OCI-LY1 (cell line): ENCODE measurements at regions not wholly inside any gene's neighbourhood (a gene's known extent, or its start where the extent isn't known, plus 50 kb on each side); places are given as distances from the start of the nearest gene placed in this dataset.

Source experiments
- H2AFZ ChIP-seq: fragments of 200-600 bp; sonication (generic), shearing (Covaris generic); 2 replicates; pipeline ENCODE4 v1.6.0; 2014; ENCODE audit warnings: antibody characterized with exemption, mild to moderate bottlenecking, low read length
- H3F3A ChIP-seq: fragments of 200-600 bp; sonication (generic), shearing (Covaris generic); 2 replicates; pipeline ENCODE4 v1.6.0; 2014; ENCODE audit warnings: mild to moderate bottlenecking, antibody characterized with exemption, low read length, moderate library complexity; ENCODE audit not compliant: insufficient read depth
- H3K27ac ChIP-seq: fragments of 200-600 bp; sonication (generic); 2 replicates; pipeline ENCODE4 v1.5.1; 2014; ENCODE audit warnings: low read length, mixed run types, mild to moderate bottlenecking, low read depth; ENCODE audit not compliant: poor library complexity, severe bottlenecking
- H3K27me3 ChIP-seq: fragments of 200-600 bp; sonication (generic); 2 replicates; pipeline ENCODE4 v1.6.0; 2014; ENCODE audit warnings: antibody characterized with exemption, mild to moderate bottlenecking, low read length, moderate library complexity; ENCODE audit not compliant: insufficient read depth
- H3K36me3 ChIP-seq: fragments of 200-600 bp; sonication (generic); 2 replicates; pipeline ENCODE4 v1.6.1; 2014; ENCODE audit warnings: mild to moderate bottlenecking, antibody characterized with exemption, low read length, moderate library complexity, mixed read lengths; ENCODE audit not compliant: insufficient read depth
- H3K4me1 ChIP-seq: fragments of 200-600 bp; sonication (generic); 2 replicates; pipeline ENCODE4 v1.5.1; 2014; ENCODE audit warnings: mild to moderate bottlenecking, low read length, moderate library complexity; ENCODE audit not compliant: insufficient read depth, severe bottlenecking
- H3K4me2 ChIP-seq: fragments of 200-600 bp; sonication (generic), shearing (Covaris generic); 2 replicates; pipeline ENCODE4 v1.6.1; 2014; ENCODE audit warnings: low read length
- H3K4me3 ChIP-seq: fragments of 200-600 bp; sonication (generic); 2 replicates; pipeline ENCODE4 v1.5.1; 2014; ENCODE audit warnings: low read length, low read depth, mild to moderate bottlenecking, mixed read lengths; ENCODE audit not compliant: poor library complexity, severe bottlenecking
- H3K79me2 ChIP-seq: fragments of 200-600 bp; shearing (Covaris generic); 2 replicates; pipeline ENCODE4 v1.6.1; 2016; ENCODE audit warnings: mixed run types, low read length, mixed read lengths; ENCODE audit not compliant: insufficient read depth
- H3K9ac ChIP-seq: fragments of 200-600 bp; sonication (generic), shearing (Covaris generic); 2 replicates; pipeline ENCODE4 v1.6.1; 2014; ENCODE audit warnings: mild to moderate bottlenecking, low read length, mixed read lengths
- H3K9me2 ChIP-seq: fragments of 200-600 bp; sonication (generic), shearing (Covaris generic); 2 replicates; pipeline ENCODE4 v1.6.1; 2014; ENCODE audit warnings: low read depth, mild to moderate bottlenecking, low read length, mixed read lengths
- H3K9me3 ChIP-seq: fragments of 200-600 bp; shearing (Covaris generic); 2 replicates; pipeline ENCODE4 v1.6.1; 2014; ENCODE audit warnings: low read length, mixed read lengths
- H4K20me1 ChIP-seq: fragments of 200-600 bp; sonication (generic), shearing (Covaris generic); 2 replicates; pipeline ENCODE4 v1.6.0; 2016; ENCODE audit warnings: mild to moderate bottlenecking, low read length; ENCODE audit not compliant: insufficient read depth
- EZH2 ChIP-seq: fragments of 200-600 bp; sonication (generic), shearing (Covaris generic); IDR thresholded peaks from 2 replicates; pipeline ENCODE4 v1.8.0; 2017; ENCODE audit warnings: borderline replicate concordance, mixed run types, mild to moderate bottlenecking, antibody characterized with exemption, low read length, moderate library complexity, mixed read lengths
- TF ChIP-seq, protein P1 (sequence below): fragments of 200-600 bp; sonication (generic), shearing (Covaris generic); IDR thresholded peaks from 2 replicates; pipeline ENCODE4 v1.5.1; 2017; ENCODE audit warnings: mild to moderate bottlenecking, antibody characterized with exemption, low read length, moderate library complexity, mixed read lengths

DNA sequence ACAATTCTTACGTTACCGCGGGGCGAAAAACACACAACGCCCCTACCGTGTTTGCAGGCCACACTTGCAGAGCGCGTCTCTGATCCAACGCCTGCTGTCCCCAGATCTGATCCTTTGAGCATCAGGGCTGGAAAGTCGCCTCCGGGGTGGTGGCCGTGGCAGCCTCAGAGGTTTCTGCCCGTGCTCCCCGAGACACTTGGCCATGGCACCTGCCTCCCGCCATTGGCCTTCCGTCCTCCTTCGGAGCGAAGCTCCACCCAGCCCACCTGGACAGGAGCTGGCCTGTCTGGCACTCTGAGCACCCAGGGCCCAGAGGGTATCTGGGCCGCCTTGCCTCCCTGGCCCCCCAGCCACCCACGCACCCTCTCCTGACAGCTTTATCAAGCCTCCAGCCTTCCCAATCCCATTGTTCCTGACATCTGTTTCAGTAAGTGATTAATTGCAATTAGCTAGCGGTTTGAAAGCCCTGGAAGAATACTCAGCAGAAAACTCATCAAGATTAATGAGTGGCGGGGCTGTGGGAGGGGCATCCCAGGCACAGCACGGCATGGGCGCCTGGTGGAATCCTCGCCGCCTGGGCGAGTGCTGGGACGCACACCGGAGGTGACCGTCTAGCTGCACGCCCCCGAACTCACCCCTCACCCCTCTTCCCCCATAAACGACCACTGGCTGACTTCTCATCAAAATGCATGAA is 181.5 kb upstream of the GSE1 start:
- Histone ChIP-seq H3K27ac (no peak overlapping the region), H3K4me3 (no peak overlapping the region), H3K9ac (no peak overlapping the region), H3K36me3 (no peaks in the 10 kb centered on the region), H2AFZ (no peak overlapping the region), H3K9me2 (no peaks in the 10 kb centered on the region), H3K4me2 (no peak overlapping the region), H3K79me2 (no peaks in the 10 kb centered on the region), H3K9me3 (no peaks in the 10 kb centered on the region), H3K27me3 (0 out of 2 replicates have a peak, but pooled peaks cover 2% of the 10 kb centered on the region), H3K4me1 (no peaks in the 10 kb centered on the region), H3F3A (no peaks in the 10 kb centered on the region), H4K20me1 (no peaks in the 10 kb centered on the region)
- TF ChIP-seq, protein P1, sequence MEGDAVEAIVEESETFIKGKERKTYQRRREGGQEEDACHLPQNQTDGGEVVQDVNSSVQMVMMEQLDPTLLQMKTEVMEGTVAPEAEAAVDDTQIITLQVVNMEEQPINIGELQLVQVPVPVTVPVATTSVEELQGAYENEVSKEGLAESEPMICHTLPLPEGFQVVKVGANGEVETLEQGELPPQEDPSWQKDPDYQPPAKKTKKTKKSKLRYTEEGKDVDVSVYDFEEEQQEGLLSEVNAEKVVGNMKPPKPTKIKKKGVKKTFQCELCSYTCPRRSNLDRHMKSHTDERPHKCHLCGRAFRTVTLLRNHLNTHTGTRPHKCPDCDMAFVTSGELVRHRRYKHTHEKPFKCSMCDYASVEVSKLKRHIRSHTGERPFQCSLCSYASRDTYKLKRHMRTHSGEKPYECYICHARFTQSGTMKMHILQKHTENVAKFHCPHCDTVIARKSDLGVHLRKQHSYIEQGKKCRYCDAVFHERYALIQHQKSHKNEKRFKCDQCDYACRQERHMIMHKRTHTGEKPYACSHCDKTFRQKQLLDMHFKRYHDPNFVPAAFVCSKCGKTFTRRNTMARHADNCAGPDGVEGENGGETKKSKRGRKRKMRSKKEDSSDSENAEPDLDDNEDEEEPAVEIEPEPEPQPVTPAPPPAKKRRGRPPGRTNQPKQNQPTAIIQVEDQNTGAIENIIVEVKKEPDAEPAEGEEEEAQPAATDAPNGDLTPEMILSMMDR: no peak
- TF ChIP-seq EZH2: no peak

DNA sequence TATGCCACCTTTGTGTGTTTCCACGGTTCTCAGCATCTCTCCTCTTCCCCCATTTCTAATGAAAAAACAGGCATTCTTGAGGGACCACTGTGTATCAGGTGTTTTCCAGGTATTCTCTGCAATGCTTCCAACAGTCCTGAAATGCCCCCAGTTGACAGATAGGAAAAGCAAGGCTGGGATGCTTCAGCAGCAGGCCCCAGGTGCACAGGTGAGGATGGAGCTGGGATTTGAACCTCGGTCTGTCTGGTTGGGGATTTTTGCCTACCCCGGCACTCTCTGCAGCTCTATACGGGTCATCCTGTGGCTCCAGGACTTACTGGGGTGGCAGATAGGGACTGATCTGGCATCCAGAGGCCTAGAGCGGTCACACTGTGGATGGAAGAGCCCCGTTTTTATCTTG is 180.5 kb upstream of the GSE1 start:
- no peaks in the 10 kb centered on the region for H3K9me2 ChIP-seq
- no peaks in the 10 kb centered on the region for H3K4me1 ChIP-seq
- no peak overlapping the region for H3K27ac ChIP-seq
- H3K4me2 ChIP-seq: no peak overlapping the region
- H3F3A ChIP-seq: no peaks in the 10 kb centered on the region
- no peaks in the 10 kb centered on the region for H3K79me2 ChIP-seq
- no peak overlapping the region for H2AFZ ChIP-seq
- no peaks in the 10 kb centered on the region for H4K20me1 ChIP-seq
- 0 out of 2 replicates have a peak, but pooled peaks cover 2% of the 10 kb centered on the region for H3K27me3 ChIP-seq
- no peaks in the 10 kb centered on the region for H3K36me3 ChIP-seq
- no peak overlapping the region for H3K4me3 ChIP-seq
- H3K9ac ChIP-seq: no peak overlapping the region
- TF ChIP-seq, protein P1: no peak
- no peaks in the 10 kb centered on the region for H3K9me3 ChIP-seq

DNA sequence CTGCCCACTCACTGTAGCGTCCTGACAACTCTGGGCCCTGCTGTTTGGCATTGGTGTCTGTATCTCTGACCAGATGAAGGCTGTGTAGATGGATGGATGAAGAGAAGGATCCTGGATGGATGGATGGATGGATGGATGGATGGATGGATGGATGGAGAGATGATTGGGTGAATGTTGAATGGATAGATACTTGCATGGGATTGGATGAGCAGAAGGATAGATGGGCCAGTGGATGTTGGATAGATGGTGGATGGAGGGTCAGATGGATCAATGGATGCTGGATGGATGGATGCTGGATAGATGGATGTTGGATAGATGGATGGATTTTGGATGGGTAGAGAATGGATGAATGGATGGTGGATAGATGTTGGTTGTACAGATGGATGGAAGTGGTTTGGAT is 179.6 kb upstream of the GSE1 start:
- Histone ChIP-seq H3K9ac (no peak overlapping the region), H3F3A (no peaks in the 10 kb centered on the region), H3K9me3 (no peaks in the 10 kb centered on the region), H2AFZ (no peak overlapping the region), H3K27me3 (0 out of 2 replicates have a peak, but pooled peaks cover 2% of the 10 kb centered on the region), H3K4me2 (no peak overlapping the region), H3K27ac (no peak overlapping the region), H3K4me3 (no peak overlapping the region), H3K9me2 (no peaks in the 10 kb centered on the region), H3K4me1 (no peaks in the 10 kb centered on the region), H4K20me1 (no peaks in the 10 kb centered on the region), H3K36me3 (no peaks in the 10 kb centered on the region), H3K79me2 (no peaks in the 10 kb centered on the region)
- TF ChIP-seq, protein P1: no peak
- no peak for TF ChIP-seq EZH2
